NAMALWA (cell line): ENCODE measurements at regions not wholly inside any gene's neighbourhood (a gene's known extent, or its start where the extent isn't known, plus 50 kb on each side); places are given as distances from the start of the nearest gene placed in this dataset.

Source experiments
- DNase-seq: peaks from one replicate; pipeline ENCODE4 v3.0.0-alpha.2; 2015; ENCODE audit warnings: low spot score

DNA sequence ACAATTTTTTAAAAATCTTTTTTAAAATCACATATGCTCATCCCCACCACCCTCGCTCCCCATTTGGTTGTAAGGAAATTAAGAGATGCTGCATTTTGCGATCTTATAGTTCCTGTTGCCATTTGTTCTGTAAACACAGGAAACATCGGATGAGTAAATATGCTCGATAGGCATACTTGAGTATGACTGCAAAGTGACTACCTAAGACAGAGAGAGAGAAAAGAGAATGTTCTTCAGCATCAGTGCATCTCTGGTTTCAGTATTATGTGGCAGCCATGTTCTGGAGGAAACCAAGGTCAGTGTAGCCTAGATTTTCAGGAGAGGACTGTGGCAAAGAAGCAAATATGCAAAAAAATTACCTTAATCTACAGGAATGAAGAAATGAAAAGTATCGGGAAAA lies 265.5 kb upstream of the FMN2 start:
- no peak for DNase-seq

DNA sequence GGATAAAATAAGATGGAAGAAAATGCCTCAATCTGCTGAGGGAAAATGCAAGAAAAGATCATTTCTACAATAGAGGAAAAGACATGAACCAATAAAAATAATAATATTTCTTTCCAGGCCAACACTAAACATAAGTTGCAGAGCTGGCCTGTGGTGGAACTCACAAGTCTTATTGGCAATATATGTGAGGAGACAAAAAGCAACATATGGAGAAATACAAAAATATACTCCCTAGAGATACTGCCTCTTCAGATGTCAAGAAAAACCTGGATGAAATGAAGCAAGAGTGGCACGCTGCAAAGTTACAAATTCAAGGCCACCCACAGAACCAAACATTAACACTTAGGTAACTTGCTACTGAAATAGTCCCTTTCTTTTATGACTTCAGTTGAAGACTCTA lies 264.9 kb upstream of the FMN2 start:
- no peak for DNase-seq

DNA sequence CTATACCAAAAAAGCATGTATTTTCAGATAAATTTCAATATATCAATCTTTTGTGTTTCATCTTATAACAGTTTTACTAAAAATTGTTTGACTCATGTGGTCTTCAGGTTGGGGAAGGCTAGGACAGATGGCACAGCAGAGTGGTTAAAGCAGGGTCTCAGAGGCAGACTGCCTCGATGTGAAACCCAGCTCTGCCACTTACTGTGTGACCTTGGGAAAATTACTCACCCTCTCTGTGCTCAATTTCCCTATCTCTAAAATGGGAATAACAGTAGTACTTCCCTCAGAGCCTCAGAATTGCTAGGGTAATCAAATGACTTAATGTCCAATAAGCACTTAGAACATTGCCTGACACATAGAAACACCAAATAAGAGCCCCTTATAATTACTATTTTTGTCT lies 262.1 kb upstream of the FMN2 start:
- no peak for DNase-seq

DNA sequence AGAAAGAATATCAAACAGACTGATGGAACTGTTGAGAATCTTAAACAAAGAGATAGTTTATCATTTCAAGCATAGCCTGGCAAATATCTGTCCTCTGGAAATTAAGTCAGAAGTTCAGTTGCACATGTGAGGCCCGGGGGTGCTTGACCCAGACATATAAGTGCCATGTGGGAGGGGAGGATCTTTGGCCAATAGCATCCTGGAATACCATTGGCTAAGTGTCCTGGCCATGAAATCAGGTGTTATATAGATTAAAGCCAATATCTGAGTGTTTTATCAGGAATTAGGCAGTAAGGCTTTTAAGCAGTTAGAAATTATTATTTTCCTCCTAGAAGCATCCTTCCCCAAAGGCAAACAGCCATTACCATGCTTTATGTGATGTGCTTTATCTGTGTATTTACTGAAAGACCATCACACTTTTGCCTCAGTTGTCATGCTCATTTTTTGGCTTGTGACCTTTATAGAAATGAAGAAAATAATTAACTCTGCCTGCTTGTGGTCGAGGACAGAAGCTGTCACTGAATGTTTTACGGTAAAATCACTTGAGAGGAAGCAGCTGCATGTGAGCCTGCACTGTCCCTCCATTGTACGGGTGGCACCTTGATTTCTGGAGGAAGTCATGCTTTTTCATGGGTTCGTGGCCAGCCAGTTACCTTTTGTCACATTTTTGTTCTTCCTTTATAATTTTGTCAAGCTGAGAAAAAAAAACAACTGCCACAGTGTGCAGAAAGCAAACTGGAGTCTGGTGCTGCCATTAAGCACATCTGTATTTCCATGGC lies 259.9 kb upstream of the FMN2 start:
- DNase-seq: no peak

DNA sequence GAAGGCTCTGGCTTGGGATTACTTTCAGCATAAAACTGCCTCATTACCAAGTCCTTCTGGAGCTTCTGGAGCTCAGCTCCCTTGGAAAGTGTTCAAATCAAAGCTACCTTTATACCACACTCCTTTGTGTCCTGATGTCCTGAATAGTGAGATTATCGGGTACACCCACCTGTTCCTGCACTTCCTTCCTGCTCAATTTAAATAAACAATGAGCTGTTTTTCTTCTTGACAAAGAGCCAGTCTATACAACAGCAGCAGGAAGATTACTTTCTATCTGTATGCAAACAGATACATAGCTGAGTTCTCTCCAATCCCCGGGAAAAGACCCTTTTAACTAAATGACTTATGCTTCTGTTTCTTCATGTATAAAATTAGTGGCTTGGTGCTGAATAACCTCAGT lies 258.0 kb upstream of the FMN2 start:
- no peak for DNase-seq

DNA sequence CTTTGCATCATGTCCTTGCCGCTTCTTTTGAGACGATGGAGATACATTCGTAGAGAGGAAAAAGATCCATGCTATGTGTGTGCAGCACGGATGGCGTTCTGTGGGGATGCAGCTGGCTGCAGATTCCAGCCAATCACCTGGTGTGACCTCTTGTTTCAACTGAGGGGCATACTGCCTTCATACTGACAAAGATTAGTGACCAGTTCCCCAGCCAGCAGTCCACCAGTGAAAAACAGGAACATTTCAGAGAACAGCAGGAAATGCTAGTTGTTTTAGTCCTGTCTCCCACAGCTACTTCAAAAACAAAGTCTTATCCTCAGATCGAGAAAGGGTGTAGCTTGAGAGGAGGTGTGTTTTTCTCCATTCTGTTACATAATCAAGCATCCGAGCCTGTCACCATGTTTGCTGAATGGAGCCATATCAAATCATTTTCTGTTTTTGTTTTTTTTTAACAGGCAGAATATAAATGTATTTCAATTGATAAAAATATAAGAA lies 255.7 kb upstream of the FMN2 start:
- DNase-seq: no peak

DNA sequence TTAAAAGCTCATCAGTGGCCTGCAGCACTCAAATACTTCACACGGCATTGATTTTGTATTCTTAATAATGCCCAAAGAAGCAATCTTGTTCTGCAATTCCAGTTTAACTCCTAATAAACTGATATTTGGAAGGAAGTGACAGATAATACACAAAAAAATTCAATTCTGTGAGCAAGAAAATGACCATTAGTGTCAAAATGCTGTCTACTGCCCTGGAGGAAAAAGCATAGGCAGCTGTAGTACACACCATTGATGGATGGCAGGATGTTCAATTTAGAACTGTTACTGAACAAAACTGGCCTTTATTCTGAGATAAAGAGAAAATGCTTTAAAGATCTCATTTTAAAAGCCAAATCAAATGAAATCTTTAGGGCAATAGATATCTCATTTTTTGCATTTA lies 251.3 kb upstream of the FMN2 start:
- DNase-seq: no peak

DNA sequence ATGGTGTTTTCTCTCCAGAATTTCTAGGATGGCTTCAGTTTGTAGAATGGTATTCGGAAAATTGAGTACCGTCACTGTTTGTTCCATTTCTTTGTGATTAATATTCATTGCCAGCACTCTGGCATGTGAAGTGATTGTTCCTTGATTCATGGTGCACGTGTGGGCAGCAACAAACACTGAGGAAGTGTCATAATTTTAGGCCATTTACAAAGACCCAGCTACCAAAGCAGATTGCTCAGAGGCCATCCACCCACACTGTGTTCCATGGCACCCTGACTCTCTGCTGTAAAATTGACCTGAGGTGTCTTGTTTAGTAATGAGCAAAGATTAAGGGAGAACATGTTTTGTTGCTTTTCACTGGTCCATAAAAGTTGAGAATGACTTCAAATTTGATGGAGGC lies 250.9 kb upstream of the FMN2 start:
- DNase-seq: no peak

DNA sequence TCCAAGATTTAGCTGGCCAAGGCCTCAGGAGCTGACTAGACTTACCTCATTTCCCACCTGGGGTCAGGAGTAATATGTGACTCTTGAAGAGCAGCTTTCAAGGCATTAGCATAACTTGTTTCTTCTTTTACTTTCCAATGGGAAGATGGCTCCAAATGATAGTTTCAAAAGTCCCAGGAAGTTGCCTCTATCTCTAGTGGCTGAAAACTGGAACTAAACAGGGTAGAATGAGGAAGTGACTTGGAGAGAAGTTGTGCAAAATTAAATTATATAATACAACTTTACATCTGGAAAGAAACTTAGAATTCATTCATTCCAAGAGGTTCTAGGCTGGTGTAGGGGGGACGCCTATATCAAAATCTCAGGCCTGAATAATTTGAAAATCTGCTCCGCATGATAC lies 250.1 kb upstream of the FMN2 start:
- no peak for DNase-seq

DNA sequence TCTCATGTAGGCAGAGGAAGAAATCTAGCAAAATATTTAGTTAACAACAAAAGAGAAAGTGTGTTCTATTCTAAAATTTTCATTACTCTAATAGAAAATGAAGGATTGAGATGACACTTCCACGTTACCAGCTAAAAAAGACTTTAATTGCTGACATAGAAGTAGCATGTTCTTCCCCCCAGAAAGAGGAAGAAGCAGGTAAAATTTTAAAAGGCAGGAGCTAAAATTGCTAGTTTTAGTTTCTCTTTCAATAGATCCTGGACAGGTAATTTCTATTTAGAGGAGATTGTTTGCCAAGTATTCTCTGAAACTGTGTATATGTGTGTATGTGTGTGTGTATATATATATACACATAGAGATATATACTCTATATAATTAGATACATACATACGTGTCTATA lies 248.1 kb upstream of the FMN2 start:
- DNase-seq: no peak

DNA sequence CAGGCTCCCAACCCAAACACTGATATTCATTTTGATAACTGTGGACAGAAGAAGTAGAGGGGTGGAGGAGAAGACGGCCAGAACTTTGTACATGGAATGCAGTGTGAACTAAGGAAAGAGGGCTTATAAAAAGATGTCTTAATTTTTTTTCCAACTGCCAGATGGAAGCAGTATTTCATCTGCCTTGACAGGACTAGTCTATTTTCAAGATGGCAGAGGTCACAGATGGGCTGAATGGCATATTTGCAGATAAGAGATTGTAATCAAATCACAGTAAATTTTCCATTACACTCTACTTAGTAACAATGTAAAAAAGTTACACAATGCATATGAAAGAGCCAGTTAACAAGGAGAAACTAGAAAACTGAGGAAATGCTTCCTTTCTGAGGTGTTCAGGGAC lies 246.8 kb upstream of the FMN2 start:
- DNase-seq: no peak

DNA sequence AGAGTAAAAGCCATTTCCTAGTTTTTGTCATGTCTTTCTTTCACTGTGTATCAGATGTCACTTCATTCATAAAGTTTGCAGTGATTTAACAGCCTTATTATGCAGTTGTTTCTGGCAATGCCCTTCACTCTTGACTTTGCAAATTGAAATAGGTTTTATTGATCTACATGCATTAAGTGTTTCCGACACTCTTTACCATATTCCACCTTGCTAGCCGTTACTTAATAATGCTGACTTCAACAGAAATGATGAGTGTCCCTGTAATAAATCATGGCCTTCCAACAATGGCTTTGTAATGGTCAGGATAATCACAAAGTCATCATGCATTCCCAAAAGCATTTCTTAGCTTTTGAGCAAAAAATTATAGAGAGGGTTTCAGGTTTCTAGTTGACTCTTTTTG lies 236.8 kb upstream of the FMN2 start:
- DNase-seq: no peak

DNA sequence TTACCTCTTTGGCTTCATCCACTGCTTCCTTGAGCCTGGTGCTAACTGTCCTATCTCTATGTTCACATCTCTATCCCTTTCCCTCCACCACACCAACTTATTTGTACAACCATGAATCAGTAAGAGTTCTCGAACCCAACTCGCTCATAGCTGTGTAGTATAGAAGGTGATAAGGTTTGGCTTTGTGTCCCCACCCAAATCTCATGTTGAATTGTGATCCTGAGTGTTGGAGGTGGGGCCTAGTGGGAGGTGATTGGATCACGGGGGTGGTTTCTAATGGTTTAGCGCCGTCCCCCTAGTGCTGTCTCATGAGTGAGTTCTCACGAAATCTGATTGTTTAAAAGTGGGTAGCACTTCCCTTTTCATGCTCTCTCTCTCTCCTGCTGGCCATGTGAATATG lies 235.6 kb upstream of the FMN2 start:
- no peak for DNase-seq

DNA sequence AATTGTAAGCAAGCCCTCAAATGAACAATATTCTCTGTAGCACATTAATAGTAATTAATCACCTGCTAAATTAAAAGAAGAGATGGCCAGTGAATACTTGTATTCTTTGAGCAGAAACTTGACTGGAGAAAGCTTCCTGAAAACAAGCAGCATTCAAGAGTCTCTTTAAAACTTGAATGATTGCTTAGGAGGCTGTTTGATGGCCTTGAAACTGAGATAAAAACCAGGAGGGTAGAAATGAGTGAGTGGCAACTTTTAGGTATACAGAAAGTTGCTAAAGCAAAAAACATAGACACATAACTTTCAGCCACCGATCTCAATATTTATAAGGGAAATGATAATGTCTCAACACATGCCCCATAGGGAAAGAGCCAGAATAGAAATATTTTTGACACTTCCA lies 234.8 kb upstream of the FMN2 start:
- no peak for DNase-seq

DNA sequence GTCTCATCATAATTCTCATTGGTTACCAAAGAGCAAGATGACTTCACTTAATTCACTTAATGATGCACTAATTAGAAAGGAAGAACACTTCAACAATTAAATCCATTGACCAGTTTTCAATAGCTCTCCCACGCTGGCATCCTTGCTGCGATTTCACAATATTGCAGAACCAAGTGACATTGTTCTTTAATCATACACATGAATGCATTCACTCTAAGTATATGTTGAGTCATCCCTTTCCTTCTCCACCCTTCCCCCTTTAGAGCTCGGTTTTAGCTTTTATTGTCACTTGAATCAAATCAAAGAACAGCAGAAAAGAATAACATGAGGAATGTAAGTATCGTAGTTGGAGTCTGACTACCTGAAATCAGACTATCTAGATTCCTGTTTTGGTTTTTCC lies 233.6 kb upstream of the FMN2 start:
- no peak for DNase-seq

DNA sequence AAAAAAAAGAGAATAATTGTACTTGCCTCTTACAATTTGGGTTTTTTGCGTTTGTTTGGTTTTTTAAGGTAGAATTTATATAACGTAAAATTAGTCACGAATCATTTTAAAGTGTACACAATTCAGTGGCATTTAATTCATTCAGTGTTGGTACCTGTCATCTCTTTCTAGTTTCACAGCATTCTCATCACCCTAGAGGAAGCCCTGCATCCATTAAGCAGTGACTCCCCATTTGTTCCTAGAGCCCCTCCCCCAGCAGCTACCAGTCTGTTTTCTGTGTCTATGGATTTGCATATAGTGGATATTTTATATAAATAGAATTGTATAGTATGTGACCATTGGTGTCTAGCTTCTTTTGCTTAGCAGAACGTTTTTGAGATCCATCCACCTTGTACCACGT lies 233.2 kb upstream of the FMN2 start:
- no peak for DNase-seq

DNA sequence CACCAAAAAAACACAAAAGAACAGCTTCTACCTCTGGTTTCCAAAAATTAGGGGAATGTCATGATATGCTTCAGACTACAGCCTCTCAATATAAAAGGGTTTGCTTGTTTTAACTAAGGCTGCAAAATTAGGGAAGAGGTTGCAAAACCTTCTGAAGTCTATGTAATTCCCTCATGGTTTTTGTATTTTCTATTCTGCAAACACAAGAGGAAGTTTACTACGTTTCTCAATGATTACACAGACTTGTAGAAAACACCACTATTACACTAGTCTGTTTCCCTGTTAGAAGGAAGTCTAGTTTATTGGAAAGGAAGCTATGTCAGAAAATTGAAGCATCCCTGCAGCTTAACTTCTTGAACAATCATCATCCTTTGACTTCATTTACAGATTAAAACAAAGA lies 229.7 kb upstream of the FMN2 start:
- DNase-seq: no peak

DNA sequence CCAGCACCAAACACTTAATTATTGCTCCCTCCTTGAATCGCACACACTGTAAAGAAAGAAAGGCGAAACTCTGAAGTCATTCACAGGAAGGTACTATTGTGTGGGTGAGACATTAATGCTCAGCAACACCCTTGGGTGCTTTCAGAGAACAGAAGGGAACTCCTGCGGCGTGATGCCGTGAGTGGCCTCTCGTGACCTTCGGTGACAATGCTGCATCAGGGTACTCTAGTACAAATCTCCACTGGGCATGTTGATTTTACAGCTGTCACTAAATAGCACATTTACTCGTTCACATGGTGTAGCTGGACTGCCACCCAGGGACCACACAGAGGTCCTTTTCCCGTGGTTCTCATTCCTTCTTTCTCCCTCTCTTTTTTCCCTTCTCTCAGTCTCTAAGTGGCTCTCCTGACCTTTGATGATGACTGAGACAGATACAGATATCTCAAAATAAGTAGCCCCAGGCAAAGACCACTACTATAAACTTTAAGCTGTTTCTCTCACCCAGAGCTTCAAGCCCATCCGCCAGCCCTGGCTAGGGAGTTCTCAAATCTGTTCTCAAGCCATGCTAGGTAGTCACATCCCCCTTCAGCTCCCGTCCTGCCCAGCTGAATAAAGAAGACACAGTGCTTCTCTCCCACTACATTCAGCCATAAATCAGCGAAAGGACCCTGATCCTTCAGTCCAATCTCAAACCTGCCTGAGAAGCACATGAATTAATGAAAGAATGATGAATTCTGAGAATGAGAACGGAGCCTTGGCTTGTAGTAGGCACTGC lies 223.4 kb upstream of the FMN2 start:
- no peak for DNase-seq

DNA sequence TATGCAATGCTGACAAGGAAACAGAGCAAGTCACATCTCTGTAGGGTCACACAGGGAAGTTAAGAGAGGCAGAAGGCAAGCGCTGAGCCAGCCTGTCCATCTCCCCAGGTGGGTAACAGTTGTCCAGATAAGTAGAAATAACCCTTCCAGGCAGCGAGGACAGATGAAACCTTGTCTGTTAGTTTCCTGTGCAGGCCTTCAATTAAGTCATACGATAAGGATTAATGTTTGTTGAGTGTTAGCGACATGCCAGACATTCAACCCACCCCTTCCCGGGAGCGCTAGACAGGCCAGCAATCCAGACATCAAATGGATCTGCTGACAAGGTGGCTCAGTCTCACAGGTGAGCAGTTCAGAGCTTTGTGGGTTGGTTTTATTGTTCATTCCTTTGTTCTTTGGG lies 221.5 kb upstream of the FMN2 start:
- no peak for DNase-seq

DNA sequence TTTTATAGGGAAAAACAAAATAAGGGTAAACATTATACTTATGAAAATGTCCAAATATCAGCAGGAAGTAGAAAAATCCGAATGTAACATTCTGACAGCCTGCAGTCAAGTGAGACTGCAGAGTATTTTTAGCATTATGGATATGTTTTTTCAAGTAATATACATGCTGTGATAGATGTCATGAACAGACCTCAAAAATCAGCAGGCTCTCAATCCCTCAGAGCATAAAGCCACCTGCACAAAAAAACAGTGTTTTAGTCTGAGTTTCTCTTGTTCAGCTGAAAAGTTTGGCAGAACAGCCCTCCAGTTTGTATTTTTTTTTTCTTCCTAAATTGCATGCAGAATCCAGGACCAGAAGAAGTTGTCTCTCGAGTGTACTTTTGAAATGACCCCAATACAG lies 219.1 kb upstream of the FMN2 start:
- DNase-seq: no peak

DNA sequence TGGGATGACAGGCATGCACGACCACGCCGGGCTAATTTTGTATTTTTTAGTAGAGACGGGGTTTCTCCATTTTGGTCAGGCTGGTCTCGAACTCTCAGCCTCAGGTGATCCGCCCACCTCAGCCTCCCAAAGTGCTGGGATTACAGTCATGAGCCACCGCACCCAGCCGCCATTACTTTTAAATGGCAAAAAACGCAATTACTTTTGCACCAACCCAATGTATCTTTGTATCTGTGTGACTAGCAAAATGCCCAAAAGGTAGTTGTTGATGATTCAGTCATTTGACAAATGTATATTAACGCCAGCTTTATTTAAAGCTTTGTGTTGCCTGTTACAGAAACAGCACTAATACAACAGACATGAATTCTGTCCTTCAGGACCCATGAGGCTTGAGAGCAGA lies 216.9 kb upstream of the FMN2 start:
- DNase-seq: no peak

DNA sequence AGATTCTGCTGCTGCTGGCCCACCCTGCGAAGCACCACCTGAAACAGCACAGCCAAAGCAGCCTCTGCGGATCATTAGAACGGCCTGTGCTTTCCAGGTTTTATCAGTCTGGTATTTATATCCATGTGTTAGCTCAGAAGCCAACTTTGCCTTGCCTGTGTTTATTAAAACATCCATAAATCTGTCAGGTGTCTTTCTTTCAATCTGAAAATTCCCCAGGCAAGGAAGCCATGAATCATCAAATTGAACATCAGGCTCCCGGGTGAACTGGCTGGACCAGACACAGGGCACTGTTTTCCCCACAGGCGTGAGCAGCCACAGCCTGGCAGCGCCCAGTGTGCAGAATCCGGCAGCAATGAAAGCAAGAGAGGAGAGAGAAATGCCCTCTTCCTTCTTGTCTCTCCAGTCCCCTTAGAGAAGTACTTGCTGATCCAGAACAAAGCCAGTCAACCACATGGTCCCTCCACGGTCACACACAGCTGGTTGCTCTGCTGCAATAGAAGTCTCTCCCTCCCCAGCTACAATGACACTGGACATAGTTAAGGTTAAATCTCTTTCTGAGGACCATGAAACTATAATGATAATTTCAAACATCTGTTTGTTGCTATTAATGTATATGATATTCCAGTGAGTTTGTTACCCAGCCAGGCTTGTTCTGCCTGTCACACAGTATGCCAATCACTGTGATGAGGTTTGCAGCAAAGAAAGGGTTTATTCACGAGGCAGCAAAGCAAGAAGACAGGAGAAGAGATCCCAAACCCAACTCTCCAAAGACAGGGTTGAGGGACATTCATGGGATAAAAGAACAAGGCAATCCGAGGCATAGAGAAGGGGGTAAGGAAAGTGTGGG lies 212.1 kb upstream of the FMN2 start:
- DNase-seq: no peak

DNA sequence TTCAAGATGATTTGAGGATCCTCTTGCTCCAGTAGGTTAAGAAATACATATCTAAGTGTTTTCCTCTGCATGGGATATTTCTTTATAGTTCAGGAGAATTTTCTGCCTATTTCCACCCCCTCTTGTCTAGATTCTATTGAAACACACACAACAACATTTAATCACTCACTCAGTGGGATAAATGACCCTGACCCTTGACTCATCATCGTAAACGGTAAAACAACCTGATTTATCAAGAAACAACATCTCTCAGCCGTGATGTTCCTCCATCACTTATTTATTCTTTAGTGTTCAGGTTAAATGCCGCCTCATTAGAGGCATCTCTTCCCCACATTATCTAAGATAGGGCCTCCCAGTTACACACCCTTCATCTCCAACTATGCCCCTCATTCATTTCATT lies 208.7 kb upstream of the FMN2 start:
- no peak for DNase-seq
